Fibroblast of upper back skin (primary cell): ENCODE measurements at regions not wholly inside any gene's neighbourhood (a gene's known extent, or its start where the extent isn't known, plus 50 kb on each side); places are given as distances from the start of the nearest gene placed in this dataset.
"Not testable (repeated sequence)": the region's sequence is repeated elsewhere in the genome, so short reads cannot be mapped to it uniquely, and the experiment has no call there.

Source experiments
- DNase-seq: peaks from one replicate; pipeline ENCODE4 v3.0.0-alpha.2; 2013

GRCh38 chr4:180219080-180219479, 2024.1 kb upstream of the TENM3 start:
- DNase-seq, result no peak

DNA sequence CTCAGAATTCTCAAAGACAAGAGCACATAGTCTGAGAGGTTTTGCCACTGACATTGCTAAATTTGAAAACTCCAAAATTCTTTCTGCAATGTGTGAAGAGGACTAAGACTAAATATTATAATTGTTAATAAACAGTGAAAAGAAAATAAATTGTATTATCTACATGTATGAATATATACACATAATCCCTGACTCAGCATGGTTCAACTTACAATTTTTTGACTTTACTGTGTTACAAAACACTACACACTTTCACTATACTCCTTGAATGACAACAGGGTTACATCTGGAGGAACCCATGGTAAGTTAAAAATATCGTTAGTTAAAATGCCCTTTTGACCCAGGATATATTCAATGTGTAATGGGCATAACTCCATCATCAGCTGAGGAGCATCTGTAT, 2017.2 kb upstream of the TENM3 start:
- DNase-seq, result no peak

GRCh38 chr4:180234730-180235129, 2008.5 kb upstream of the TENM3 start:
- no peak for DNase-seq

DNA sequence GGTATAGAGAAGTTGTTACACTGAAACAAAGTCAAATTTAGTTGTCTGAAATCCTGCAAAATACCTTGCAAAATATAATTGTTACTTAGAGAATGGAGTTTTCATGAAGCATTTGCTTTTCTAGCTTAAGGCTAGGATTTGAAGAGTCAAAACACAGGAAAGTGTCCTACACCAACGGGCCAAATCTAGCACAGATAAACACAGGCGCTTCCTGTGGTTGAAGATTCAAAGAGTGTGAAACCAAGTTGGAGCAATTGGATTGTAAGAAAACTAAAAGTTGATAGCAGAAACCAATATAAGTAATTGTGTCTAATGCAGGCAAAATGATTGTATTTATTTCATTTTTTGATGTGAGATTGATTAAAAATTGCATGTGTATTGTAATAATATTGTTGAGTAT, 2002.5 kb upstream of the TENM3 start:
- DNase-seq, result no peak

DNA sequence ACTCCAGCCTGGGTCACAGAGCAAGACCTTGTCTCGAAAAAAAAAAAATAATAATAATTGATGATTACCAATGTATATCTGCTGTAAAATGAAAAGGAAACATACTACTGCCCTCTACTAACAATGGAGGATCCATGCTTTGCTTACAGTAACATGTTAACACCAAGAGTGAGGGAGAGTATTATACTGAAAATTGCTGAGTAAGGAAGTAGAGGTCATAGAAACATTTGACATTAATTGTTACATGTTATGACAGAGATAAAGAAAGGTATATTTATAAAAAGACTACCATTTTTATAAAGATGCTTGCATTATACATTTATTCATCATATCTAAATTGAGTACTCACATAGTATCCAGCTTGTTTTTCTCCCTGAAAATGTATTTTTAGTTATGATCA, 1989.8 kb upstream of the TENM3 start:
- DNase-seq, result no peak

DNA sequence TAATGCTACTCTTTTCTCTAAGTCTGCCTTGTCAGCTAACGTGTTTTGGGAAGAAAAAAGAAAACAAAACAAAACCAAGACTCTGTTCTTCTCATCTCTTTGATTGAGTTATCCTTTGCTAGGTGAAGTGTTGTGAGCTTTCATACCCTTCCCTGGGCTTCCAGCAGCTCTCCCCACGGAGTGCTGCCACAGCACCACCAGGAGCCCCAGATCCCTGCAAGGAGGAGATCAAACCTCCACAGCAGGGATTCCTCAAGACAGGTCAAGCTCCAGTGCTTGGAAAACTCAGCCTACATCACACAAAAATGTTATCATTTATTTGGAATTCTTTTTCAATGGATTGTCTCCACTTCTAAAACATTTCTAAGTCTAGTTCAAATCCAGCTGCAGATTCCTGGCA, 1981.9 kb upstream of the TENM3 start:
- DNase-seq, result no peak

GRCh38 chr4:180280076-180280475, 1963.1 kb upstream of the TENM3 start:
- DNase-seq, result no peak

GRCh38 chr4:180280726-180281297, 1962.4 kb upstream of the TENM3 start:
- DNase-seq, result no peak

DNA sequence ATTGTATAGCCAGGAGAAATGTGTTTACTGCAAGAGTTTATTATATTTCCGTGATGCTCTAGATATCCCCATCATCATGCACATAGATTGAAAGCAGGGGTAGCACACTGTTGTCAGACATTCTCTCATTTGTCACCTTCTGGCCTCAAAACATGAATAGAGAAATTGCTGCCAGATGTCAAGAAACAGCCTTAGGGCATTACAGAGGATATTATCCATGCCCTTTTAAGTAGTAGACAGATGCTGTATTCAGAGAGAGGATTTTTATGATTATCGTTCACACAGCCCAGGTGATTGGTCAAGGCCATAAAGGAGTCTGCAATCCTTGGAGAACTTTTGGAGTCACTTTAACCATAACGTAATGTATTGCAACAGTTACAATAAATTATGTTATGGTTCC, 1961.5 kb upstream of the TENM3 start:
- DNase-seq, result no peak

- DNase-seq, result no peak
These were observed 1958.9 kb upstream of the TENM3 start for GRCh38 chr4:180284267-180284666.

- DNase-seq, result no peak
These were observed 1957.4 kb upstream of the TENM3 start for GRCh38 chr4:180285796-180286195.

DNA sequence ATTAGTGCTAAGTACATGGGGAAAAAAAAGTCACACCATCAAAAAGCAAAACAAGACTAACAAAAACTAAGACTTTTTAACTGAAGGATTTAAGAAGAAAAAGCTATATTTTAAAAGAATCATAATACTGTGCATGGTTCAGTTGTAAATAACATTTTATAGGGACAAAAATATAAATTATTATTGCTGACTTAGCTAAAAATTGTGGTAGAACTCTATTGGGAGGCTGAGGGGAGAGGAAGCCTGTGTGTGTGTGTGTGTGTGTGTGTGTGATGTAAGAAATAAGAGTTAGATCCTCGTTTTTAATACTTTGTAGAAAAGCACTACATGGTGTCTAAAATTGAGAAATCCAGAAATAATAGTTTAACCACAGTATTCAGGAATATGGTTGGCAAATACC, 1950.9 kb upstream of the TENM3 start:
- no peak for DNase-seq

- DNase-seq, result no peak
These were observed 1947.1 kb upstream of the TENM3 start for GRCh38 chr4:180296036-180296599.

DNA sequence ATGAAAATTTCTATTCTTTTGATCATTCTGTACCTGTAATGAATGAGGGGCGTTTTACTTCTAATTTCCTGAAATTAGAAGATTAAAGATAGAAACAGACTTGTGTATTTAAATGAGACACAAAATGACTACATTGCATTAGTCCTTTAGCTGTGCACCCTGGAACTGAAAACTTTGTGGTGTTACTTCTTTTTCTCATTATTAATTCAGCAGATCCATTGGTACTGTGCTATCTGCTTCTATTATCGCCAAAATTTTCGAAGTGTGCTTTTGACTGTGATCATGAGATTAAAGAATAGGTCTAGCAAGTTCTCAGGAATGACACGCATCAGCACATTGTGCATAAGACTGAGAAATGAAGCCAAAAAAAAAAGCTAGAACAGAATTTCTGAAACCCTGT, 1938.9 kb upstream of the TENM3 start:
- DNase-seq, result no peak

DNA sequence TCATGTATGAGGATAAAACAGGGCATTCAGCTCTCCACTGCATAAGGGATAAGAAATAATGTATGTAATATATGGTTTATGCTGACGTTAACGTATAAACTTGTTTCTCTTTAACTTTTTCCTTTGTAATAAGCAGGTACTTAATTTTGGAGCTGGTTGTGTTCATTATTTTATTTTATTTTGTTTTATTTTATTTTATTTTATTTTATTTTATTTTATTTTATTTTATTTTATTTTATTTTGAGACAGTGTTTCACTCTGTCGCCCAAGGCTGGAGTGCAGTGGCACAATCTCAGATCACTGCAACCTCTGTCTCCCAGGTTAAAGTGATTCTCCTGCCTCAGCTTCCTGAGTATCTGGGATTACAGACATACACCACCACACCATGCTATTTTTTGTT, 1932.6 kb upstream of the TENM3 start:
- DNase-seq, result no peak

DNA sequence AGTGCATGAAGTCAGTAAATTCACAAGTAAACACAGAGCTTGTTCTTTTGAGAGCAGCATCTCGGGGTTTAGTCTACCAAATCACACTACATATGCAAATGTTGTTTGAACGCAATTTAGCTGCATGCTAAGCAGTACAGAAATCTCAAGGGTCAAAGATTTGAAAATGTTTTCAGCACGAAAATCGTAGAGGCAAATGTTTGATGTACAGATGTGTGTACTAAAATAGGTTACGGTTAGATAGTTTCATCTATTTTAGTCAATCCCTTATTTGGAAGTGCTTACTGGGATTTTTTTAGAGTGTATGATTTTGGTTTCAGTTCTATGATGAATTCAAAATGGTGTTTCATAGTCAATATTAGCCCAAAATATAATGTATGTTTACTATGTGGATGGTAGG, 1928.2 kb upstream of the TENM3 start:
- no peak for DNase-seq

DNA sequence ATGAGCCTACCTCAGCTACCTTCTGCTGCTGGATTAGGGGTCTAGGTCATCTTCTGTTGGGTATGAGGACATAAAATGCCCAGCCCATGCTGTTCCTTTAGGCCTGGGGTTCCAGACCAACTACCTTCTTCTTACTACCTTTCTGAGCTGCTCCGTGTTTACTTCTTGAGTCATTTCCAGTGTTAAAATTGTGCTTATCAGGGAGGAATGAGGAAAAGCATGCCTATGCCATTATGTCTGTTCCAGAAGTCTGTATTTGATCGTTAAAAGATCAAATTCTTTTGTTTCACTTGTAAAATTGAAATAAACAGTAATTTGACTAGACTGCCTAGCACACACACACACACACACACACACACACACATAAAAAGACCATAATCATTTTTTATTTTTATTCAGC, 1912.7 kb upstream of the TENM3 start:
- no peak for DNase-seq

GRCh38 chr4:180333162-180333561, 1910.0 kb upstream of the TENM3 start:
- DNase-seq, result peak; percentile 28

- DNase-seq, result peak; percentile 70
These were observed 1907.6 kb upstream of the TENM3 start for GRCh38 chr4:180335566-180335965.

GRCh38 chr4:180336494-180337090, 1906.6 kb upstream of the TENM3 start:
- DNase-seq, result no peak

DNA sequence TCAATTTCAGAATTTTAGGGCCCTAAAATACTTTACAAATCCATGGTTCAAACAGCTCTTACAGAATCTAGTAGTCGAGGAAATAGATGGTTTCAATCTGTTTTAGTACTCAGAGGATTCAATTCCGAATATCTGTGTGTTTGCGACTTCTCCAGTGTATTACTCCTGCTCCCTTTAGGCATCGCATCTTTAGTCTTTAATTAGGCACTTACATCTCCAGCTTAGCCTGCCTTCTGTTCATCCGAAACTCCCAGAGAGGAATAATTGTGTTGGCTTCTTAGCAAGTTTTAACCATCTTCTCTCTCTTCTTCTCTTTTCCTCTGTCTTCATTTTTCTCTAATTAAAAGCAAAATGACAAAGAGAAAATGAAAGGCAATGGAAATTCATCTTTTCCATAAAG, 1901.3 kb upstream of the TENM3 start:
- DNase-seq, result no peak

DNA sequence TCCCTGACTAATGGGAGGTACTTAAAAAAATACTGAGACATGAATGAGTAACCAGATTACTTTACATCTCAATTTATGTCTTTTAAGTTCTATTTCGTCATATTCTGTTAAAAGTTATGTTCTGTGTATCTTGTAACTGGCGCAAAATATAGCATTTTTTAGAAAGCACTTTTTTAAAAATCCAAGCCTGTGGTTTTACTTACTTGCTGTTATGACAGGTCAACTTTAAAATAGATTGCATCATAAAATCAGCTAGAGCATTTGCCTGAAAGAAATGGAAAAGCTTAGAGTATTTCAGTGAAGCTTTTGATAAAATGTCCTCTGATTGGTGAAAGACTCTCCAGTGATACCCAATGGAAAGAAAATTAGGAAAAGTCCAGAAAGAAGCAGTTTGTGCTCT, 1892.3 kb upstream of the TENM3 start:
- DNase-seq, result peak; percentile 74

GRCh38 chr4:180356766-180357165, 1886.4 kb upstream of the TENM3 start:
- DNase-seq, result peak; percentile 3

- DNase-seq, result not testable (repeated sequence)
These were observed 1883.1 kb upstream of the TENM3 start for GRCh38 chr4:180360113-180360512.

DNA sequence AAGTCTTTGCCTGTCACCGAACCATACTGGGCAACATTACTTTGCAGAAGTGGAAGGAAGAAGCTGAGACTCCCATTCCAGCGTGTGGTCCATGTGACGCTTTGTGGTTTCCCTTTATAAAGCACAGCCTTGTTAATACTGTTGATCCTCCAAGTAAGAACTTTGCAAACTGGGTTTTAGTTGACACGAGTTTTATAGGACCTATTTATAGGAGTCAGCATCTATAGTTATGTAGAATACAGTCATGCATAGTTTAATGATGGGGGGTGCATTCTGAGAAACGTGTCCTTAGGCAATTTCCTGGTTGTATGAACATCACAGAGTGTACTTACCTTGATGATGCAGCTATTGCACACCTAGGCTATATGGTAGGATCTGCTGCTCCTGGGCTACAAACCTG, 1879.4 kb upstream of the TENM3 start:
- no peak for DNase-seq
